CD4-positive, alpha-beta T cell (primary cell): ENCODE measurements at regions not wholly inside any gene's neighbourhood (a gene's known extent, or its start where the extent isn't known, plus 50 kb on each side); places are given as distances from the start of the nearest gene placed in this dataset.

Source experiments
- ATAC-seq: fragments of 200-7000 bp; cut with Tn5 transposase; one replicate; pipeline ENCODE4 v1.10.0; 2022; ENCODE audit warnings: mild to moderate bottlenecking; ENCODE audit not compliant: poor library complexity
- CTCF ChIA-PET: fragments of 350-600 bp; sonication (Branson Sonifier 250); formaldehyde crosslinking; loops from one replicate; lab custom pipeline; 2021; ENCODE audit warnings: antibody characterized with exemption, inconsistent platforms; lab: Charles Lee
- POLR2A ChIA-PET: fragments of 350-600 bp; sonication (Branson Sonifier 250); formaldehyde crosslinking; loops from one replicate; lab custom pipeline; 2021; ENCODE audit warnings: antibody characterized with exemption, inconsistent platforms; lab: Charles Lee
- DNase-seq, 14 experiments: peaks; one replicate each; pipeline ENCODE4 v3.0.0-alpha.2; 2013 to 2020; ENCODE audit warnings: mixed read lengths in 2 of 14
- H3K27ac ChIP-seq, 2 donors: one replicate each; pipeline versions ENCODE4 v1.5.1 to v1.7.0; 2013; ENCODE audit warnings: low read length in 2 of 2, low read depth in 1 of 2, mild to moderate bottlenecking in 1 of 2
- H3K27me3 ChIP-seq, 2 experiments: 1 replicate in 1 of 2; 2 replicates in 1 of 2; pipeline versions ENCODE4 v1.6.1 to v1.7.0; 2013; ENCODE audit warnings: low read length in 2 of 2, control low read depth in 1 of 2, mild to moderate bottlenecking in 1 of 2, moderate library complexity in 1 of 2; ENCODE audit not compliant: insufficient read depth in 2 of 2, control insufficient read depth in 1 of 2
- H3K36me3 ChIP-seq: one replicate; pipeline ENCODE4 v1.6.1; 2013; ENCODE audit warnings: low read length, control low read depth; ENCODE audit not compliant: insufficient read depth
- H3K4me1 ChIP-seq: one replicate; pipeline ENCODE4 v1.6.1; 2013; ENCODE audit warnings: low read length, control low read depth; ENCODE audit not compliant: insufficient read depth
- H3K4me3 ChIP-seq: one replicate; pipeline ENCODE4 v1.5.1; 2013; ENCODE audit warnings: mild to moderate bottlenecking, low read length, moderate library complexity
- H3K9me3 ChIP-seq, 2 experiments: 1 replicate in 1 of 2; 2 replicates in 1 of 2; pipeline versions ENCODE4 v1.6.1 to v1.7.0; 2013; ENCODE audit warnings: low read length in 2 of 2, mild to moderate bottlenecking in 2 of 2, control low read depth in 1 of 2, moderate library complexity in 1 of 2; ENCODE audit not compliant: control insufficient read depth in 1 of 2, insufficient read depth in 1 of 2
- H3K27ac Mint-ChIP-seq: one replicate; pipeline ENCODE4 v1.8.0; 2020; ENCODE audit warnings: mixed read lengths
- H3K27me3 Mint-ChIP-seq: one replicate; pipeline ENCODE4 v1.8.0; 2021; ENCODE audit warnings: mixed read lengths
- H3K36me3 Mint-ChIP-seq: one replicate; pipeline ENCODE4 v1.8.0; 2021; ENCODE audit warnings: low read depth, mixed read lengths
- H3K4me1 Mint-ChIP-seq: one replicate; pipeline ENCODE4 v1.8.0; 2021; ENCODE audit warnings: low read depth, mixed read lengths
- H3K4me3 Mint-ChIP-seq: one replicate; pipeline ENCODE4 v1.8.0; 2020; ENCODE audit warnings: mild to moderate bottlenecking, mixed read lengths
- H3K9me3 Mint-ChIP-seq: one replicate; pipeline ENCODE4 v1.8.0; 2020; ENCODE audit warnings: mixed read lengths
- CTCF ChIP-seq: fragments of 200-600 bp; IDR thresholded peaks from one replicate; pipeline ENCODE4 v1.8.0; 2022; ENCODE audit warnings: antibody characterized with exemption, mild to moderate bottlenecking
- intact Hi-C, 2 experiments: fragments of 100-400 bp; cut with DNase I in 1 of 2; cut with micrococcal nuclease in 1 of 2; formaldehyde crosslinking; loops; one replicate each; pipeline versions ENCODE4 v1.15.1 to v1.9.0; 2023 to 2025; cut with DNase I, micrococcal nuclease

DNA sequence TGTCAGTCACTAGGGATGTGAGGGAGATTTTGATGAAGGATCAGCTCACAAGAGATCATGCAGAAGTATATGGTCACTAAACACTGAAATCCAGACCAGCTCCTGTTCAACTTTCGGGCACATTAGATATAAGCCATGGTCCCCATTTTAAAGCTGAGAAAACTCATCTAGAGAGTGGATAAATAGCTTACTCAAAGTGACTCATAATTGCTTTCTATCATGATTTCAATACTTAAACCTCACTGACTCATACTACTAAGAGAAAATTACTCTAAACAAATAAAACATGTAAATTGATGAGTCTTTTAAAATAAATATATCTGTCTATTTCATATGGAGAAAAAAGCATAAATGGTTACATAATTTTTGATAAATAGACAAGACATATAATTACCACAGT lies 567.7 kb downstream of the TLR4 start:
- Mint-ChIP-seq H3K36me3 (no peaks in the 10 kb centered on the region), H3K9me3 (peaks cover 6% of the 10 kb centered on the region), H3K27ac (no peak overlapping the region), H3K4me1 (no peaks in the 10 kb centered on the region), H3K27me3 (no peaks in the 10 kb centered on the region), H3K4me3 (no peak overlapping the region)
- no peaks in the 10 kb centered on the region for H3K36me3 ChIP-seq
- H3K27me3 ChIP-seq: no peaks in the 10 kb centered on the region
- CTCF ChIA-PET: no interaction called here
- no peaks in the 10 kb centered on the region for H3K4me1 ChIP-seq
- no peak for TF ChIP-seq CTCF
- no peak for ATAC-seq
- intact Hi-C loops: no loop called here
- POLR2A ChIA-PET: no interaction called here
- DNase-seq: no peak
- no peaks in the 10 kb centered on the region for H3K9me3 ChIP-seq
- H3K27ac ChIP-seq: no peak overlapping the region
- no peak overlapping the region for H3K4me3 ChIP-seq

- H3K4me3 Mint-ChIP-seq: no peak overlapping the region
- peaks cover 6% of the 10 kb centered on the region for H3K9me3 Mint-ChIP-seq
- no peak overlapping the region for H3K27ac ChIP-seq
- H3K27ac Mint-ChIP-seq: no peak overlapping the region
- POLR2A ChIA-PET: no interaction called here
- intact Hi-C loops: no loop called here
- CTCF ChIA-PET: no interaction called here
- no peaks in the 10 kb centered on the region for H3K36me3 Mint-ChIP-seq
- no peak for DNase-seq
- ATAC-seq: no peak
- H3K9me3 ChIP-seq: no peaks in the 10 kb centered on the region
- no peaks in the 10 kb centered on the region for H3K27me3 Mint-ChIP-seq
- H3K27me3 ChIP-seq: no peaks in the 10 kb centered on the region
- no peak for TF ChIP-seq CTCF
- no peaks in the 10 kb centered on the region for H3K36me3 ChIP-seq
- H3K4me3 ChIP-seq: no peak overlapping the region
- no peaks in the 10 kb centered on the region for H3K4me1 ChIP-seq
- no peaks in the 10 kb centered on the region for H3K4me1 Mint-ChIP-seq
These were observed 568.8 kb downstream of the TLR4 start for GRCh38 chr9:118273048-118273447.

- intact Hi-C loops: no loop called here
- no peaks in the 10 kb centered on the region for H3K4me1 ChIP-seq
- H3K9me3 ChIP-seq: no peaks in the 10 kb centered on the region
- DNase-seq: no peak
- CTCF ChIA-PET: no interaction called here
- H3K27me3 ChIP-seq: no peaks in the 10 kb centered on the region
- Mint-ChIP-seq H3K27ac (no peak overlapping the region), H3K27me3 (no peaks in the 10 kb centered on the region), H3K9me3 (peaks cover 3% of the 10 kb centered on the region), H3K36me3 (no peaks in the 10 kb centered on the region), H3K4me3 (no peak overlapping the region), H3K4me1 (no peaks in the 10 kb centered on the region)
- H3K4me3 ChIP-seq: no peak overlapping the region
- POLR2A ChIA-PET: no interaction called here
- no peak for TF ChIP-seq CTCF
- no peak for ATAC-seq
- H3K27ac ChIP-seq: no peak overlapping the region
- no peaks in the 10 kb centered on the region for H3K36me3 ChIP-seq
These were observed 572.6 kb downstream of the TLR4 start for GRCh38 chr9:118276784-118277183.
